ENCODE measurements at regions not wholly inside any gene's neighbourhood (a gene's known extent, or its start where the extent isn't known, plus 50 kb on each side); places are given as distances from the start of the nearest gene placed in this dataset.

GRCh38 chr1:64323882-64324281 lies 120.5 kb downstream of the UBE2U start:
- DNase-seq (ENCODE audit: low read depth), result no peak
- H3K4me3 ChIP-seq (ENCODE audit: low read depth, low read length), result no peak overlapping the region
- TF ChIP-seq POLR2A (IDR thresholded peaks at IDR 0.05; ENCODE audit: extremely low read depth, insufficient read length) (no peak), CTCF (IDR thresholded peaks at IDR 0.05; ENCODE audit: low read depth, low read length) (no peak), MYC (IDR thresholded peaks at IDR 0.05; ENCODE audit: low read depth, low read length) (no peak), MAX (IDR thresholded peaks at IDR 0.05; ENCODE audit: low read depth, low read length) (no peak)

GRCh38 chr1:64325856-64326255 lies 122.4 kb downstream of the UBE2U start:
- DNase-seq (ENCODE audit: low read depth), result no peak
- TF ChIP-seq MAX (IDR thresholded peaks at IDR 0.05; ENCODE audit: low read depth, low read length), result no peak
- TF ChIP-seq MYC (IDR thresholded peaks at IDR 0.05; ENCODE audit: low read depth, low read length), result no peak
- TF ChIP-seq CTCF (IDR thresholded peaks at IDR 0.05; ENCODE audit: low read depth, low read length), result no peak
- no peak for TF ChIP-seq POLR2A (IDR thresholded peaks at IDR 0.05; ENCODE audit: extremely low read depth, insufficient read length)
- no peak overlapping the region for H3K4me3 ChIP-seq (ENCODE audit: low read depth, low read length)

- no peak overlapping the region for H3K4me3 ChIP-seq (ENCODE audit: low read depth, low read length)
- no peak for DNase-seq (ENCODE audit: low read depth)
- TF ChIP-seq MYC (IDR thresholded peaks at IDR 0.05; ENCODE audit: low read depth, low read length), result no peak
- TF ChIP-seq CTCF (IDR thresholded peaks at IDR 0.05; ENCODE audit: low read depth, low read length), result no peak
- TF ChIP-seq POLR2A (IDR thresholded peaks at IDR 0.05; ENCODE audit: extremely low read depth, insufficient read length), result no peak
- TF ChIP-seq MAX (IDR thresholded peaks at IDR 0.05; ENCODE audit: low read depth, low read length), result no peak
Observed at GRCh38 chr1:64327119-64327518, 123.7 kb downstream of the UBE2U start.

GRCh38 chr1:64328193-64328592 lies 124.8 kb downstream of the UBE2U start:
- no peak for DNase-seq (ENCODE audit: low read depth)
- TF ChIP-seq POLR2A (IDR thresholded peaks at IDR 0.05; ENCODE audit: extremely low read depth, insufficient read length) (no peak), MYC (IDR thresholded peaks at IDR 0.05; ENCODE audit: low read depth, low read length) (no peak), MAX (IDR thresholded peaks at IDR 0.05; ENCODE audit: low read depth, low read length) (no peak), CTCF (IDR thresholded peaks at IDR 0.05; ENCODE audit: low read depth, low read length) (no peak)
- H3K4me3 ChIP-seq (ENCODE audit: low read depth, low read length), result no peak overlapping the region

GRCh38 chr1:64330839-64331238 lies 127.4 kb downstream of the UBE2U start:
- H3K4me3 ChIP-seq (ENCODE audit: low read depth, low read length), result no peak overlapping the region
- TF ChIP-seq POLR2A (IDR thresholded peaks at IDR 0.05; ENCODE audit: extremely low read depth, insufficient read length) (no peak), CTCF (IDR thresholded peaks at IDR 0.05; ENCODE audit: low read depth, low read length) (no peak), MYC (IDR thresholded peaks at IDR 0.05; ENCODE audit: low read depth, low read length) (no peak), MAX (IDR thresholded peaks at IDR 0.05; ENCODE audit: low read depth, low read length) (no peak)
- no peak for DNase-seq (ENCODE audit: low read depth)

GRCh38 chr1:64335636-64336035 lies 132.2 kb downstream of the UBE2U start:
- DNase-seq (ENCODE audit: low read depth), result no peak
- H3K4me3 ChIP-seq (ENCODE audit: low read depth, low read length), result no peak overlapping the region
- no peak for TF ChIP-seq MYC (IDR thresholded peaks at IDR 0.05; ENCODE audit: low read depth, low read length)
- no peak for TF ChIP-seq POLR2A (IDR thresholded peaks at IDR 0.05; ENCODE audit: extremely low read depth, insufficient read length)
- no peak for TF ChIP-seq CTCF (IDR thresholded peaks at IDR 0.05; ENCODE audit: low read depth, low read length)
- TF ChIP-seq MAX (IDR thresholded peaks at IDR 0.05; ENCODE audit: low read depth, low read length), result no peak
